Adrenal gland (tissue), 5 donors: ENCODE measurements at regions not wholly inside any gene's neighbourhood (a gene's known extent, or its start where the extent isn't known, plus 50 kb on each side); places are given as distances from the start of the nearest gene placed in this dataset.

Experiments
- CTCF ChIP-seq, 6 experiments: fragments of 450-650 bp in 4 of 6; fragments of 200-600 bp in 2 of 6; sonication (generic) in 1 of 6; IDR thresholded peaks; 1 replicate in 5 of 6; 2 replicates in 1 of 6; pipeline versions ENCODE4 v1.5.1 to v1.8.0; 2016 to 2021; ENCODE audit warnings: antibody characterized with exemption in 6 of 6, mild to moderate bottlenecking in 2 of 6, moderate library complexity in 1 of 6
- POLR2A ChIP-seq, 2 donors: fragments of 450-650 bp; IDR thresholded peaks; one replicate each; pipeline ENCODE4 v1.6.1; 2017; ENCODE audit warnings: antibody characterized with exemption in 2 of 2, mild to moderate bottlenecking in 2 of 2, moderate library complexity in 1 of 2
- donor health status: DM: no; HTN: no; CAD: no.

- TF ChIP-seq CTCF (IDR thresholded peaks at IDR 0.05) (no peak), POLR2A (IDR thresholded peaks at IDR 0.05) (no peak)
These were observed 238.4 kb downstream of the ZEB2 start for GRCh38 chr2:144281476-144281875.
